ENCODE measurements at regions not wholly inside any gene's neighbourhood (a gene's known extent, or its start where the extent isn't known, plus 50 kb on each side); places are given as distances from the start of the nearest gene placed in this dataset.
A peak's percentile ranks its signal among the peaks of the same experiment; 100 is the strongest.

GRCh38 chr22:25363474-25363873, 144.0 kb downstream of the CRYBB2 start:
- no peak overlapping the region for H3K4me3 Mint-ChIP-seq
- H3K27ac Mint-ChIP-seq (ENCODE audit: low read depth) = no peak overlapping the region
- DNase-seq (ENCODE audit: low spot score in 2 of 2) = no peak
- no peak for ATAC-seq (replicated peaks; ENCODE audit: extremely low read depth, poor library complexity, severe bottlenecking)
- H3K4me1 Mint-ChIP-seq = peaks cover 21% of the 10 kb centered on the region
- H3K9me3 Mint-ChIP-seq = no peaks in the 10 kb centered on the region
- H3K27me3 Mint-ChIP-seq = no peaks in the 10 kb centered on the region
- peaks cover 5% of the 10 kb centered on the region for H3K36me3 Mint-ChIP-seq (ENCODE audit: insufficient read depth)

GRCh38 chr22:25364281-25364680, 144.8 kb downstream of the CRYBB2 start:
- no peak overlapping the region for H3K4me3 Mint-ChIP-seq
- ATAC-seq (replicated peaks; ENCODE audit: extremely low read depth, poor library complexity, severe bottlenecking) (no peak), DNase-seq (ENCODE audit: low spot score in 2 of 2) (no peak)
- no peaks in the 10 kb centered on the region for H3K9me3 Mint-ChIP-seq
- H3K27ac Mint-ChIP-seq (ENCODE audit: low read depth) = peak overlapping the region; percentile 79
- H3K27me3 Mint-ChIP-seq = no peaks in the 10 kb centered on the region
- peaks cover 3% of the 10 kb centered on the region for H3K36me3 Mint-ChIP-seq (ENCODE audit: insufficient read depth)
- peaks cover 23% of the 10 kb centered on the region for H3K4me1 Mint-ChIP-seq

- H3K9me3 Mint-ChIP-seq = no peaks in the 10 kb centered on the region
- peaks cover 3% of the 10 kb centered on the region for H3K36me3 Mint-ChIP-seq (ENCODE audit: insufficient read depth)
- peak overlapping the region; percentile 79 for H3K27ac Mint-ChIP-seq (ENCODE audit: low read depth)
- no peak overlapping the region for H3K4me3 Mint-ChIP-seq
- ATAC-seq (replicated peaks; ENCODE audit: extremely low read depth, poor library complexity, severe bottlenecking) = no peak
- DNase-seq (ENCODE audit: low spot score in 2 of 2) = no peak
- H3K27me3 Mint-ChIP-seq = no peaks in the 10 kb centered on the region
- peaks cover 23% of the 10 kb centered on the region for H3K4me1 Mint-ChIP-seq
Observed at GRCh38 chr22:25364736-25365241, 145.3 kb downstream of the CRYBB2 start.

- Mint-ChIP-seq H3K4me1 (peaks cover 23% of the 10 kb centered on the region), H3K36me3 (ENCODE audit: insufficient read depth) (peaks cover 1% of the 10 kb centered on the region), H3K9me3 (no peaks in the 10 kb centered on the region), H3K27ac (ENCODE audit: low read depth) (no peak overlapping the region), H3K27me3 (no peaks in the 10 kb centered on the region), H3K4me3 (no peak overlapping the region)
- ATAC-seq (replicated peaks; ENCODE audit: extremely low read depth, poor library complexity, severe bottlenecking) = no peak
- no peak for DNase-seq (ENCODE audit: low spot score in 2 of 2)
Observed at GRCh38 chr22:25365491-25366261, 146.2 kb downstream of the CRYBB2 start.

- ATAC-seq (replicated peaks; ENCODE audit: extremely low read depth, poor library complexity, severe bottlenecking) (no peak), DNase-seq (ENCODE audit: low spot score in 2 of 2) (no peak)
- H3K27me3 Mint-ChIP-seq = no peaks in the 10 kb centered on the region
- no peaks in the 10 kb centered on the region for H3K9me3 Mint-ChIP-seq
- no peak overlapping the region for H3K4me3 Mint-ChIP-seq
- H3K27ac Mint-ChIP-seq (ENCODE audit: low read depth) = no peak overlapping the region
- H3K4me1 Mint-ChIP-seq = peaks cover 23% of the 10 kb centered on the region
- peaks cover 1% of the 10 kb centered on the region for H3K36me3 Mint-ChIP-seq (ENCODE audit: insufficient read depth)
Observed at GRCh38 chr22:25366408-25366807, 147.0 kb downstream of the CRYBB2 start.

- DNase-seq (ENCODE audit: low spot score in 2 of 2) = no peak
- Mint-ChIP-seq H3K4me1 (peaks cover 23% of the 10 kb centered on the region), H3K4me3 (no peak overlapping the region), H3K9me3 (no peaks in the 10 kb centered on the region), H3K27me3 (no peaks in the 10 kb centered on the region), H3K36me3 (ENCODE audit: insufficient read depth) (peaks cover 1% of the 10 kb centered on the region), H3K27ac (ENCODE audit: low read depth) (no peak overlapping the region)
- no peak for ATAC-seq (replicated peaks; ENCODE audit: extremely low read depth, poor library complexity, severe bottlenecking)
Observed at GRCh38 chr22:25366876-25367466, 147.5 kb downstream of the CRYBB2 start.

GRCh38 chr22:25367756-25368155, 148.3 kb downstream of the CRYBB2 start:
- Mint-ChIP-seq H3K36me3 (ENCODE audit: insufficient read depth) (peaks cover 1% of the 10 kb centered on the region), H3K4me3 (no peak overlapping the region), H3K9me3 (no peaks in the 10 kb centered on the region), H3K27ac (ENCODE audit: low read depth) (no peak overlapping the region), H3K4me1 (peaks cover 16% of the 10 kb centered on the region), H3K27me3 (no peaks in the 10 kb centered on the region)
- DNase-seq (ENCODE audit: low spot score in 2 of 2) = no peak
- ATAC-seq (replicated peaks; ENCODE audit: extremely low read depth, poor library complexity, severe bottlenecking) = no peak

GRCh38 chr22:25368271-25368670, 148.8 kb downstream of the CRYBB2 start:
- H3K27ac Mint-ChIP-seq (ENCODE audit: low read depth) = no peak overlapping the region
- DNase-seq (ENCODE audit: low spot score in 2 of 2) = no peak

GRCh38 chr22:25369041-25369440, 149.6 kb downstream of the CRYBB2 start:
- H3K27ac Mint-ChIP-seq (ENCODE audit: low read depth) = no peak overlapping the region

More at GRCh38 chr22:25368271-25368670, 148.8 kb downstream of the CRYBB2 start:
- no peak for ATAC-seq (replicated peaks; ENCODE audit: extremely low read depth, poor library complexity, severe bottlenecking)
- H3K4me1 Mint-ChIP-seq = peaks cover 16% of the 10 kb centered on the region
- H3K4me3 Mint-ChIP-seq = no peak overlapping the region
- no peaks in the 10 kb centered on the region for H3K27me3 Mint-ChIP-seq
- H3K36me3 Mint-ChIP-seq (ENCODE audit: insufficient read depth) = peaks cover 1% of the 10 kb centered on the region
- no peaks in the 10 kb centered on the region for H3K9me3 Mint-ChIP-seq

GRCh38 chr22:25370322-25370721, 150.9 kb downstream of the CRYBB2 start:
- Mint-ChIP-seq H3K4me3 (no peak overlapping the region), H3K27me3 (no peaks in the 10 kb centered on the region), H3K4me1 (peaks cover 21% of the 10 kb centered on the region), H3K9me3 (no peaks in the 10 kb centered on the region), H3K36me3 (ENCODE audit: insufficient read depth) (peaks cover 3% of the 10 kb centered on the region), H3K27ac (ENCODE audit: low read depth) (no peak overlapping the region)
- DNase-seq (ENCODE audit: low spot score in 2 of 2) (no peak), ATAC-seq (replicated peaks; ENCODE audit: extremely low read depth, poor library complexity, severe bottlenecking) (no peak)

More at GRCh38 chr22:25369041-25369440, 149.6 kb downstream of the CRYBB2 start:
- Mint-ChIP-seq H3K4me1 (peaks cover 16% of the 10 kb centered on the region), H3K27me3 (no peaks in the 10 kb centered on the region), H3K36me3 (ENCODE audit: insufficient read depth) (peaks cover 1% of the 10 kb centered on the region), H3K9me3 (no peaks in the 10 kb centered on the region), H3K4me3 (no peak overlapping the region)
- no peak for DNase-seq (ENCODE audit: low spot score in 2 of 2)
- no peak for ATAC-seq (replicated peaks; ENCODE audit: extremely low read depth, poor library complexity, severe bottlenecking)

- ATAC-seq (replicated peaks; ENCODE audit: extremely low read depth, poor library complexity, severe bottlenecking) (no peak), DNase-seq (ENCODE audit: low spot score in 2 of 2) (no peak)
- no peaks in the 10 kb centered on the region for H3K9me3 Mint-ChIP-seq
- peaks cover 31% of the 10 kb centered on the region for H3K4me1 Mint-ChIP-seq
- no peak overlapping the region for H3K27ac Mint-ChIP-seq (ENCODE audit: low read depth)
- peaks cover 5% of the 10 kb centered on the region for H3K36me3 Mint-ChIP-seq (ENCODE audit: insufficient read depth)
- no peak overlapping the region for H3K4me3 Mint-ChIP-seq
- no peaks in the 10 kb centered on the region for H3K27me3 Mint-ChIP-seq
Observed at GRCh38 chr22:25372000-25372595, 152.7 kb downstream of the CRYBB2 start.

GRCh38 chr22:25373961-25374360, 154.5 kb downstream of the CRYBB2 start:
- no peak for DNase-seq (ENCODE audit: low spot score in 2 of 2)
- no peaks in the 10 kb centered on the region for H3K9me3 Mint-ChIP-seq
- H3K27ac Mint-ChIP-seq (ENCODE audit: low read depth) = no peak overlapping the region
- no peak for ATAC-seq (replicated peaks; ENCODE audit: extremely low read depth, poor library complexity, severe bottlenecking)
- peaks cover 9% of the 10 kb centered on the region for H3K36me3 Mint-ChIP-seq (ENCODE audit: insufficient read depth)
- H3K27me3 Mint-ChIP-seq = no peaks in the 10 kb centered on the region
- peaks cover 20% of the 10 kb centered on the region for H3K4me1 Mint-ChIP-seq
- no peak overlapping the region for H3K4me3 Mint-ChIP-seq

GRCh38 chr22:25374869-25375268, 155.4 kb downstream of the CRYBB2 start:
- Mint-ChIP-seq H3K4me3 (no peak overlapping the region), H3K27me3 (no peaks in the 10 kb centered on the region), H3K9me3 (no peaks in the 10 kb centered on the region), H3K36me3 (ENCODE audit: insufficient read depth) (peaks cover 11% of the 10 kb centered on the region), H3K4me1 (peaks cover 20% of the 10 kb centered on the region), H3K27ac (ENCODE audit: low read depth) (no peak overlapping the region)
- DNase-seq (ENCODE audit: low spot score in 2 of 2) (no peak), ATAC-seq (replicated peaks; ENCODE audit: extremely low read depth, poor library complexity, severe bottlenecking) (no peak)

Measured in central memory CD8-positive, alpha-beta T cell (primary cell).